ENCODE measurements at regions not wholly inside any gene's neighbourhood (a gene's known extent, or its start where the extent isn't known, plus 50 kb on each side); places are given as distances from the start of the nearest gene placed in this dataset.
"Not testable (repeated sequence)": the region's sequence is repeated elsewhere in the genome, so short reads cannot be mapped to it uniquely, and the experiment has no call there.

DNA sequence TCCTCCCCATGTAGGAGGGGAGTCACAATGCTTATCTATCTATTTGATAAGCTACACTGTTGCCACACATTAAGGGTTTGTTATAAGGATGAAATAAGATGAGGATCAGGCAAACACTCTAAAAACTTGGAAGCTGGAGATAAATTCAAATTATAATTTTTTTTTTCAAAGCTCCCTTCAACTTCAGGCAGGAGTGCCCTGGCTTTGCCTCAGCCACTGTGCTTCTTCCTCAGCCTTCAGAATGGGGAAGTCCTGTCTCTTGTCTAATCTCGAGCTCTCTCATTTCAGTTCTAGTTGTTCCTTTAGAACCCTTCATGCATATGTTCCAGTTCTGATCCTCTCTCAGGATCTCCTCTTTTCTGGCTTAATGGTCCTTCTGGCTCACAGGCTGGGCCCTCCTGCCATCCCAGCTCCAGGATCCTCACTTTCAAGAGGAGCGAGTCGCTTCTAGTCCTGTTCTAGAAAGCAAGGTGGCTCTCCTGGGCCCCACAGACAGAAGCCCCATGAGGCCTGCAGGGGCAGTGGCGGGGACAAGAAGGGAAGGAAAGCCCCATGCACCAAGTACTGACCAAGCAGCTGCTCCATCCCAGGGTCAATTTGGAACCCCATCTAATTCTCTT lies 164.3 kb downstream of the VEGFA start:
- DNase-seq = no peak

DNA sequence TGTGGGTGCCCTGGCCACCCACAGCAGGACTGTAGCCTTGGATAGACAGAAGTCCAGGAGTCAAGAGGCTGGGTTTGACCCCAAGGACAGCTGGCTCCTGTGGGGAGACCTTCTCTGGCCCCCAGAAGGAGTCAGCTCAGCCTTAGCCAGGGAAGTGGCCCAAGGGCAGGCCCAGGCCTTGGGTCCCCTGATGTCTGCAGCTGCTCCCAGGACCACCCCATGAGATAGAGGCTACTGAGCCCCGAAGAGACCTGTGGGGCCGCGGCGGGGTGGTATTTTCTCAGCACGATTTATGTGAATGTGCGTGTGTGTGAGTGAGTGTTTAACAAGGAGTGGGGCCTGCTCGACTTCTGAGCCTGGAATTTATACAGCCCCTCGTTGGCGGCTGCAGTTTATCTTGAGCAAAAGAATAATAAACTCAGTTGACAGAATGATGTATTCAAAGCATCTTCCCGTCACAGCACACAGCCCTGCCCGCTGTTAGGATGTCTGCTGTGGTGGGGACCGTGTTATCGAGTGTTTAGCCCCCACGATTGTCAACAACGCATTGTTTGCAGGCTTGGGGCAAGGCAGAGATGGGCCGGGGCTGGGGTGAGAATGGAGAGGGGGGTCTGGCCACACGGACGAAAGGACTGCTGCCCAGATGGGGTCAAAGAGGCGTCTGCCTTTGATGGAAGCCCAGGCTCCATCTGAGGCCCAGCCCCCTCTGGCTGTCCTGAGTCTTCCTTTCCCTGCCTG lies 163.3 kb downstream of the VEGFA start:
- DNase-seq = no peak

DNA sequence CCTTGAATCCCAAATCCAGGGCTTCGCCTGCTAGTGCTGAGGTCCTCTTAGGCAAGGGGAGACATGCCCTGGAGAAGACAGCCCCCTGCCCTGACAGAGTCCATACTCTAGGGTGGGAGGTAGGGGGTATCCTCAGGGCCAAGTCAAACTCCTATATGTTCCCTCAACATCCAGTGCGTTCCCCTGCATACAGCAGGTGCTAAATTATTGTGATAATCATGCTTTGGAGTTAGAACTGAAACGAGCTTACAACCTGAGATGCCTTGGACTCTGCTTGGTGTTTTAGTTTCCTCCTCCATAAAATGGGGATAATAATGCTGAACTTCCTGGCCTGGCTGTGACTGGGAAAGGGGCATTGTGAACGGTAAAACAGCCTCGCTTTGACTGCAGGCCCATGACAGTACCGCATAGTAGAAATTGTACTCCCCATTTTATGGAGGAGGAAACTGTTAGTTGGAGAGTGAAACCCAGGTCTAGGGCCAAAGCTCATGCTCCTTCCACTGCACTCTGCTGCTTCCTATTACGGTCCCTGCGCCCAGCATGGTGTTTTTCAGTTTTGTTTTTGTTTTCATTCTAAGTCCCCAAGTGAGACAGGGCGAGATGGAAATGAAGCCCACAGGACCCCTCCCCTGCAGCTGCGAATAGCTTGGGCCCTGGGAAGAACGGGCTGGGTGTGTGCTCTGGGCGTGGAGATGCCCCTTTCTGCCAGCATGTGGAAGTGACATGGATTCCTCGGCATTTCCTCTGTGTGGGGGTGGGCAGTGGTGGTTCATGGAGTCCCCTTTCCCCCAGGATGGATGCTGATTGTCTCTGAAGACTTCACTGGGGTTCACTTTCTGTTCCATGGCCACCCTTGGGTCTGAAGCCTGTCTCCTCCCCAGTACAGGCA lies 162.5 kb downstream of the VEGFA start:
- peak; percentile 44 for DNase-seq

DNA sequence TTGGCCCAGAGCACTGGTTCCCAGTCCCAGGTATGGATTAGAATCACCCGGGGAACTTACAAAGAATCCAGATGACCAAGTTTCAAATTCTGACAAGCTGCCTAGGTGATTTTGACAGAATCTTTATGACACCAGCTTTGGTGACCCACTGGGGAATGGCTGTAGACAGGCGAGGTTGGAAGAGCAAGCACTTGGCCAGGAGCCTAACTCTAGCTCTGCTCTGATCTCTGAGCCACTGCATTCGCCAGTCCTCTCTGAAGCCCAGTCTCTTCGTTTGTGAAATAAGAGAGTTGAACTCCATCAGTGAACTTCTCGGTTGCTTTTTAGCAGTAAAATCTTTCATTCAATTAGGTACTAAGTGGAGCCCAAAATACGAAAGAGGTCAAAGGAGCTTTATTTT lies 161.2 kb downstream of the VEGFA start:
- no peak for DNase-seq

DNA sequence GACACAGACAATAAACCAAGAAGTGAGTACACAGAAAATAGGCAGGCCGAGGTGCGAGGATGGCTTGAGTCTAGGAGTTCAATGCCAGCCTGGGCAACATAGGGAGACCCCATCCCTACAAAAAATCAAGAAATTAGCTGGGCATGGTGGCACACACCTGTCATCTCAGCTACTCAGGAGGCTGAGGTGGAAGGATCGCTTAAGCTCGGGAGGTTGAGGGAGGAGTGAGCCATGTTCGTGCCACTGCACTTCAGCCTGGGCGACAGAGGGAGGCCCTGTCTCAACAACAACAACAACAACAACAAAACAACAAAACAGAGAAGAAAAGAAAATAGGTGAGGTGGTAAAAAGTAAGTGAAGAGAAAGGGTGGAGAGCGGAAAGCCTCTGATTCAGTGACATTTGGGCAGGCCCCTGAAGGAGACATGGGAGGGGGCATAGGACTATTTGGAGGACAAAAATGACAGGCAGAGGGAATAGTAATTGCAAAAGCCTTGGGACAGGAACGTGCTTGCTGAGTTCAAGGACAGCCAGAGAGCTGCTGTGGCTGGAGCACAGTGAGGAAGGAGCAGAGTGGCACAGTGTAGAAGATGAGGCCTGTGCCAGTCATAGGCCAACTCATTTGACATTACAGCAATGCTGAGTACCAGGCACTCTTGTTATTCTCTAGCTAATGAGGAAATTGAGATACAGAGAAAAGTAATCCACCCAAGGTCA lies 160.6 kb downstream of the VEGFA start:
- no peak for DNase-seq

DNA sequence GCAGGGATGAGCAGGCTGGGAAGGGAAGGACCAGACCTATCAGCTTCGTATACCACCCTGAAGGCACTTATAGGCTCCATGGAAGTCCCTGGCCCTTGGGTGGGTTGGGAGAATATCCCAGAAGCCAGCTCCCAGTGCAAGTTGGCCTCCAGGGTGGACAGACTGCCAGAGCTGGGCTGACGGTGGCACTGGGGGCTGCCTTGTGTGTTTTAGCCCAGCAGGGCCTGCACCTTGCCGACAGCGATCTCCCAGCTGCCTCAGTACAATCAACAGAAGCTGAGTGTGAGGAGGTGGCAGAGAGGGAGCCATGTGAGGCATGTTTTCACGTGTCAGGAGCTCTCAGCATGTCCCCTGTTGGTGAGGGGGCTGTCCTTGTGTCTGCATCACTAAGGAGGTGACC lies 159.5 kb downstream of the VEGFA start:
- DNase-seq = no peak

DNA sequence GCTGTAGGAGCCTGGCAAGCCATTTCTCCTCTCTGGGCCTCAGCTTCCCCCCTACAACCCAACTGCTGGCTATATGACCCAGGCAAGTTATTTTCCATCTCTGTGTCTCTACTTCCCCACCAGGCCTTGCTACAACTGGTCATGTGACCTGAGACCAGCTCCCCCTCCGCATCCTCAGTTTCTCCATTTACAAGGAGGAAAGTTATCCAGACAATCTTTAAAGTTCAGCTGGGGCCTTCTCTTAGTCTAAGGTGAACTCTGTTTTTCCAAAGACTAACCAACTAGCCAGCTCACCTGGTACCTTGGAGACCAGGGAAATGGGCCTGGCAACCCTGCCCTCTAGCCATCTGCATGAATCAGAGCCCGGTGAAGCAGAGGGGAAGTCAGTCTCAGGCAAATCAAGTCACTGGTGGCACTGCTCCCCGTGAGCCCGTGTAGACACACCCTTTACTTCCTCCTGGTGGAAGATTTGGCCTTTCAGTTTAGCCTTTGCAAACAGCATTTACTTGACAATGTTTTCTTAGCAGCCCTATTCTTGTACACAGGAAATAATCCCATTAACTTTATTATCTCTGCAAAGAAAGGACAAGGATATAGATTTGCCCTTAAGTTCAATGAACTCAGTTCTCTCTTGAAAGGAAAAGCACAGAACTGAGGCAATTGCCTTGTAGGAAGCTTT lies 157.7 kb downstream of the VEGFA start:
- DNase-seq = peak; percentile 20

DNA sequence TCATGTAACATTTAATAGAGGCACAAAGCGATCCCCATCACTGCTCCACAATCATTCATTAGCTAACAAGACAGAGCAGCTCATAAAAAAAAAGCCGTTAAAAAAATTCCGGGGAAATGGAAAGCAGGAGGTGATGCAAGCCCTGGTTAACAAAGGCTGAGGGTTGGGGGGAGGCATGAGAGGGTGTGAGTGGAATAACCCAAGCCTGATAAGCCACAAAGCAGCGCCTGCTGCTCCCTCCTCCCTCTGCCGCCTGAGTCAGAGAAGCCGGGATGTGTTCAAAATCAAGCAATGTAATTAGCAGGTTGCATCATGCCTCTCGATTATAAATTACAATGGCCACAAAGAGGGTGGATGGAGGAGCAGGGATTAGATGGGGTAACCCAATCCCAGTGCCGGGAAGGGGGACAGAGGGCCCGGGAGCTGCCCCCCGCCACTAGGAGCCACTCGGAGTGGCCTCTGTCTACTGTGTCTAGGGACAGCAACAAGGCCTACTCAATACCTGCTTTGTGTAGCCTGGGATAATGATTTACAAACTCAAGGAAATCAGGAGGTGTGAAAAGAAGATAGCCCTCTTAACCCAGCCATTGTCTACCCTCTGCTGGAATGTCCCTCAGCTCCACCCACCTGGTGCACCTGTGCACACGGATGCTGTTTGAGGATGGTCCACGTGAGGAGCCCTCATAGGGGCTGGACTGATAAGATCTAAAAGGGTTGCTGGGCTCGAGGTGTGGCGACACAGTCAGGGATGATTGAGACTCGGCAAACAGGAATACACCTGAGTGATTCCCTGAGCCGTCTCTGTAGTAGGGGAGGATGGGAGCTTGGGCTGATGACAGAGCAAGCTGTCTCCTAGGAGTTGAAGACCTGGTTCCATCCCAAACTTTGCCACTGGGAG lies 156.9 kb downstream of the VEGFA start:
- peak; percentile 75 for DNase-seq

DNA sequence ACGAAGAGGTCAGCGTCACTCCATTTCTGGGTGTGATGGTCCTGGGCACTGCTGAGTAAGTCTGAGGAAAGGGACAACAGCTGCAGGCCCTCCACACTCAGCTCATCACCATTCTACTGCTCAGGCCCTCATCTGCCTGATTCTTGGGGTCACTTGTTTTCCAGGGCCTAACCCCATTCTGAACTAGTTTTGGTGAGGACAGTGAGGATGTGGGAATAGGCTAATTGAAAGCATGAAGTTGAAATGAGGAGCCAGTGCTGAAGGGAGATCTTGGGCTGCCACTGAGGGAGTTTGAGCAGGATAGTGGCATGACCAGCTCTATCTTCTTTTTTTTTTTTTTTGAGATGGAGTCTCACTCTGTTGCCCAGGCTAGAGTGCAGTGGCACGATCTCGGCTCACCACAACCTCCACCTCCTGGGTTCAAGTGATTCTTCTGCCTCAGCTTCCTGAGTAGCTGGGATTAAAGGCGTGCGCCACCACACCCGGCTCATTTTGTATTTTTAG lies 155.7 kb downstream of the VEGFA start:
- DNase-seq = not testable (repeated sequence)

DNA sequence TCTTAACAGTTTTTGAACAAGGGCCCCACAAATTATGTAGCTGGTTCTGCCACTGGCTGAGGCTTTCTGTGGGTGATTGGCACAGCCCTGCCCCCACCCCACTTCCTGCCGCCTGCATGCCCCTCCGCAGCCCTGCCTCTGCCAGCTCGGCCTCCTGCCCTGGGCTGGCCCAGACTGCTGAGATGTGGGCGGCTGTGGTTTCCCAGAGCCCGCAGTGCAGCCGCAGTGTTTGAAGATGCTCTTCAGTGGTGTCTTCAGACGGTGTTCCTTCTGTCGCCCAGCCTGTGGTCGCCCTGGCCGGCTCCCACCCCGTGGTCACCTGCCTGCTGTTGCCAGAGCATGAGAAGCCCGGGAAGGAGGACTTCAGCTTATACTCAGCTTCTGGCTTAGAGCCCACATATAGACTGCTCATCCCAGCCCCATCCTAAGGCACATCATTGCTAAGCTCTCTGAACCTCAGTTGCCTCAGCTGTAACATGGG lies 154.3 kb downstream of the VEGFA start:
- DNase-seq = no peak

DNA sequence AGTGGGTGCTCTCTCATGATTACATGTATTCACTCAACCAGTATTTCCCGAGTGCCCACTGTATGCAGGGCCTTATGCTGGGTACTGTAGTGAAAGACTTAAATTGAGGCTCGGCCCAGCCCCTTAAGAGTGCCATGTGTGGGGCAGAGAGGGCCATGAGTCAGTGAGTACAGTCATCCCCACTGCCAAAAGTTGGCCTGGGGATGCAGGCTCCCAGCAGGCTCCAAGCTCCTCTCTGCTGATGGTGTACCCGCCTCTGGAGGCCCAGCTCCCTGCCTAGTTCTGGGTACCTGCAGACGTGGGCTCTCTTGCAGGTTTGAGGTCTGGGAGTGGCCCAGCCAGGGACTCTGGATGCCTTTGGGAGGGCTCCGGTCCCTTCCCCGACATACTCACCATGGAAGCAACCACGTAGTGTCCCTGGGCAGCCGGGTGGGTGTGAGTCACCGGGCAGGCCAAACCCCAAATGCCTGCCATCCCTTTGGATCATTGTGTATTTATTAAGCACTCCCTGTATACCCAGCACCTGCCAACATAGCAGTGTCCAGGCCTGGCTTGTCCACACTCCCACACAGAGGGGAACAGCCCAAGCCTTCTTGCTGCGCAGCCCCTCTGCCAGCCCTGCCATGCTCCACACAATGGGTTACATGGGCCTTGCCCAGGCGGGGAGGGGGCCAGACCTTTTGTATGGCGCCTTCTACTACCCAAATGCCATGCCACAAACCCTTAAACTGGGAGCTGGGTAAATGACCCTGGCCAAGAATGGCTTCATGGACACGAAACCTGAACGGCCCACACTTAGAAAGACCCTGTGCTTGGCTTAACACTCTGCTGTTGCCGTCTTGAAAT lies 153.6 kb downstream of the VEGFA start:
- DNase-seq = no peak

DNA sequence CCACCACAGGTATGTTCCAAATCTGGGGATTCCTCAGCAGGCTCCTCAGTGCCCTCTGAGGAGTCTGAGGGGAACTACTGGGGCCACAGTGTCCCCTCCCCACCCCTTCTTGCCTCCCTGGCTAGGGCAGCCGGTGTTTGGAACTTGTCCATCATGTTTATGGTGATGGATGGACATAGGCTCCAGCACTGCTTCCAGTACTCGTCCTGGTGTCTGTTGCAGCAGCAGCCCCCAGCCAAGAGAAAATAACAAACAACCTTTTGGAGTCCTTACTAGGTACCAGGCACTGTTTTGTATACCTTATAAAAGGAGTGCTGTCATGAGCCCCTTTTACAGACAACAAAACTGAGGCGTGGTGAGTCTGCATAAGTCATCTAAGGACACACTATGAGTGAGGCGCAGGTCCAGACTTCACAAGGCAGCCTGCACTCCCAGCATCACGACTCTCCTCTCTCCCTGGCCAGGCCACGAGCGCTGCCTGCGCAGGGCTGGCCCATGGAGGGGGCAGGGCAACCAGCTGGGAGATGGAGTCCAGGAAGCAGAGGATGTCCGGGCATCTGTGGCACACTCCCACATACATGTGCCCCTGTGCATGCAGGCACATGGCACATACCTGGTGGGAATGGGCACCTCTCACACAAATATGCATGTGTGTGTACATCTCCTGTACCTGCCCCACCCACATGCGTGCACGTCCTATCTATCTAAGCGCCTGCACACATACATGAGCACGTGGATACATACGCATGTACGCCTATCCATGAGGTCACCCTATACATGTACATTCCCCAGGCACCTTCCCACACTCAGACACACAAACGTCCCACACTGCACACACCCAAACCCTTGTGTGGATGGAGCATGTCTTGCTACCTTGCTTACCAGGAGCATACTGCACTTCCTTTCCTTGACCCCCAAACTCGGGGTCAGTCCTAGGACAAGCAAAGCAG lies 152.7 kb downstream of the VEGFA start:
- DNase-seq = no peak

DNA sequence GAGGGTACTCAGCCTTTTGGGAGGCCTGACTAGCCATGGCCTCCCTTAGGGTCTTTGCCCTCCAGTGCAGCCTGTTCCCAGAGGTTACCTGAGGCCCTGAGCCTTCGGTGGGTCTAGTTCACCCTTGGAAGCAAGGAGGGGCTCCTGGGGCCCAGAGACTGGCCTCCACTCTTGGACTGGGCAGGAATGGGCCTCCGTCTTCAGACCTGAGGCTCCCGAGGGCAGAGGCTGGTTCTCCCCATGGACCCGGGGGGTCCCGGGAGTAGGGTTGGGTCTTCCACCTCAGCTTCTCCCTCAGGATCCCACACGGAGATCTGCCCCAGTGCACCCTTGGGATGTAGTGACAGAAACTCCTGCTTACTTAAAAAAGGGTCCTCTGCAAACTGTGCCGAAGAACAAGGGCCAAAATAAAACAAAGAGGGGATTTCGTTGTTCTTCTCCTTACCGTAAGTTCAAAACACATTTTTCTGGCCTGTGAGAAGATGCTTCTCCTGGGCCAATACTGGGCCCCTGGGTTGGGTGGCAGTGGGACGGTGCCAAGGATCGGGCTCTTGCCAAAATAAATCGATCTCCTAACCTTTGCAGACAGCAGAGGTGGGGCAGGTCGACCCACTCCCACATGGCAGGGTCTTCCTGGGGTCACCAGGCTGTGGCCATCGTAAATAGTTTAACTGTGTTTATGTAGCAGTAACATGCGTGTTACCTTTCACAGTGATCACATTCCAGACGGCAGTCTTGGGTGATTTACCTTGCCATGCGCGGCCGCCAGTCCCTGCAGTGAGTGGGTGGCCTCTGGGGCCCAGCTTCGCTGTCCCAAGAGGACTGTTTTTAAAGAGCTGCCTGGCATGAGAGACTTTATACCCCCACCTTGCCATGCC lies 151.8 kb downstream of the VEGFA start:
- no peak for DNase-seq

DNA sequence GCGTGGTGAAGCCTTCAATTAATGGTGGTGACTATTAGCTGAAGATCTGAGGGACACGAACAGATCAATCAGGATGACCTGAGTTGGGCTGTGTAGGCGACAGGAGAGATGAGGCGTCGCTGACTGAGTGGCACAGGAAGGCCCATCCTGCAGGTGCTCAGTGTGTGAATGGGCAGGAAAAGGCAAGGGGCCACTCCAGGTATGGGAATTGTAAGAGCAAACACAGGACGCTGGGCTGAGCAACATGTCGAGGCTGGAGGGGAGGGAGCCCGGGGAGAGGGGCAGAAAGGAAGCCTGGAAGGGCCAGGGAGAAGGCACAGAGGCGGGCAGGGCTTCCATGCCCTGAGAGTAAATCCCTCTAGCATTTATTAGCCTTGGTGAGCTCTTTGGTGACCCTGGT lies 151.0 kb downstream of the VEGFA start:
- no peak for DNase-seq

DNA sequence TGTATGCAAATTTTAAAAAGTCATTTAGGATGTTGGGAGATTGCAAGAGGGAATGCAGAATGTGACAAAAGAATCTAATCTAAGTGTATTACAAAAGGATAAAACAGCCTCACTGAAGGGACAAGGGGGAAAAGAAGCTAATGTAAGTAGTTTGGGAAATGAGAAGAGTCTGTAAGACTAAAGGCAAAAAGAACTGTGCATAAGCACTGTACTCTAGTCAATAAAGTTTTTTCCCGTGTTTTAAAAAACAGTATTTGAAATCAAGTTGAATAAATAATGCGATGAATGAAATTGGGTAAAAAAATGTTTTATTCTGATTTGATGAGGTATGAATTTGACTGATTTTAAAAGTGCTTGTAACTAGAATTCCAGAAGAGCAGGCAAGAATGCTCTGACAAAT lies 149.8 kb downstream of the VEGFA start:
- DNase-seq = no peak

DNA sequence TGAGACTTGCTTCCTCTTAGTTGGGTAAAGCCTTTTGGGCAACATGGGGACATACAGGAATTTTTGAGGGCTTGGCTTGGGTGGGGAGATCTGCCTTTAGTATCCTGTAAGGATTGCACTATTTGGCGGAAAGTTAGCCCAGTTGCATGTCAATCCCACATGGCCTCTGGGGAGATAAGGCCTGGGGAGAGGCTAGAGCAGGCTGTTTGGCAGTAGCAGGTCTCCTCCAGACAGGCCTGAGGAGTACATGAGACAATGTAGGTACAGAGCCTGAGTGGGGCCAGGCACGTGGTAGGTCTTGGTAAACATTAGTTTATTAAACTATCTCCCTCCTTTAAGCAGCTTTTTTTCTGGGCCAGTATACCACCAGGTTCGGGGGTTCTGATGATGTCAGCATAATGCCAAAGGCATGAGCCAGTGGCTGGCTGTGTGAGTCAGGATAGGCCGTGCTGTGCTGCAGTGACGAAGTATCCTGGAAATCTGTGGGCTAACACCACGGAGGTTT lies 147.9 kb downstream of the VEGFA start:
- DNase-seq = no peak

Measured in dermis blood vessel endothelial cell (primary cell).